K562 (cell line): ENCODE measurements at regions not wholly inside any gene's neighbourhood (a gene's known extent, or its start where the extent isn't known, plus 50 kb on each side); places are given as distances from the start of the nearest gene placed in this dataset.

Source experiments
- ATAC-seq: fragments of 200-7000 bp; cut with Tn5 transposase; 3 replicates; pipeline ENCODE4 v1.9.1; 2020; ENCODE audit warnings: moderate library complexity
- BruUV-seq: library from RNA; stranded (reverse); fragments of 400-500 nt; replicated peaks from 2 replicates; lab custom pipeline; 2021; lab: Mats Ljungman, UMichigan
- CTCF ChIA-PET: fragments of 300-600 bp; formaldehyde crosslinking; extraction: SDS; loops from one replicate; lab custom pipeline; 2021; ENCODE audit warnings: low intra/inter-chr PET ratio; lab: Yijun Ruan, JAX
- POLR2A ChIA-PET: fragments of 300-600, 350-650 bp; sonication (Branson Sonifier 250); formaldehyde crosslinking; extraction: SDS; loops from one replicate; lab custom pipeline; 2021; ENCODE audit warnings: antibody characterized with exemption, inconsistent platforms; lab: Yijun Ruan, JAX
- DNase-seq, 4 experiments: peaks; one replicate each; pipeline versions ENCODE4 v3.0.0 to v3.0.0-alpha.2; 2011 to 2018; ENCODE audit warnings: low spot score in 3 of 4, mixed read lengths in 3 of 4; ENCODE audit errors: extremely low read depth in 1 of 4
- FAIRE-seq: peaks from 2 replicates; lab custom pipeline; 2011; peaks lifted over from hg19 to GRCh38; lab: Jason Lieb, UNC
- H2AFZ ChIP-seq: 2 replicates; pipeline ENCODE4 v1.6.0; 2011; ENCODE audit warnings: low read depth, low read length, control low read depth, inconsistent platforms
- H3K27ac ChIP-seq: fragments of 200-600 bp; 3 replicates; pipeline ENCODE4 v1.8.0; 2011; ENCODE audit warnings: low read depth, mild to moderate bottlenecking, control low read depth, inconsistent platforms, low read length, moderate library complexity, mixed read lengths; ENCODE audit errors: extremely low read depth
- H3K27me3 ChIP-seq, 2 experiments: fragments of 300-600 bp in 1 of 2; 2 replicates in 1 of 2; 3 replicates in 1 of 2; pipeline versions ENCODE4 v1.6.0 to v1.8.0; 2011; ENCODE audit warnings: inconsistent platforms in 2 of 2, low read length in 2 of 2, mild to moderate bottlenecking in 1 of 2, mixed read lengths in 1 of 2, moderate library complexity in 1 of 2; ENCODE audit not compliant: control insufficient read depth in 2 of 2, insufficient read depth in 2 of 2
- H3K36me3 ChIP-seq: fragments of 300-600 bp; 3 replicates; pipeline ENCODE4 v1.8.0; 2011; ENCODE audit warnings: mild to moderate bottlenecking, low read length, inconsistent platforms; ENCODE audit not compliant: control insufficient read depth, insufficient read depth
- H3K4me1 ChIP-seq, 2 experiments: fragments of 200-600 bp in 1 of 2; replicated peaks in 1 of 2; 2 replicates in 1 of 2; 3 replicates in 1 of 2; pipeline versions ENCODE4 v1.5.1 to v1.8.0; 2011; ENCODE audit warnings: inconsistent platforms in 2 of 2, low read length in 2 of 2, mild to moderate bottlenecking in 1 of 2, mixed read lengths in 1 of 2, moderate library complexity in 1 of 2; ENCODE audit not compliant: control insufficient read depth in 2 of 2, insufficient read depth in 2 of 2
- H3K4me2 ChIP-seq: 2 replicates; pipeline ENCODE4 v1.6.1; 2011; ENCODE audit warnings: low read length, control low read depth, inconsistent platforms, mixed read lengths; ENCODE audit not compliant: insufficient read depth
- H3K4me3 ChIP-seq: fragments of 200-600 bp; sonication (generic), shearing (Covaris generic); 2 replicates; pipeline ENCODE4 v1.5.1; 2016; ENCODE audit warnings: control low read depth, inconsistent platforms
- H3K79me2 ChIP-seq: fragments of 200-600 bp; 3 replicates; pipeline ENCODE4 v1.8.0; 2011; ENCODE audit warnings: low read length, inconsistent platforms; ENCODE audit not compliant: control insufficient read depth, insufficient read depth
- H3K9ac ChIP-seq, 2 experiments: 2 replicates each; pipeline versions ENCODE4 v1.6.0 to v1.6.1; 2011; ENCODE audit warnings: low read depth in 2 of 2, low read length in 2 of 2, control low read depth in 1 of 2, inconsistent platforms in 1 of 2, mild to moderate bottlenecking in 1 of 2, mixed read lengths in 1 of 2; ENCODE audit not compliant: insufficient read depth in 1 of 2
- H3K9me1 ChIP-seq: one replicate; pipeline ENCODE4 v1.6.0; 2011; ENCODE audit warnings: inconsistent platforms, mild to moderate bottlenecking, low read length, moderate library complexity; ENCODE audit not compliant: control insufficient read depth, insufficient read depth
- H3K9me3 ChIP-seq: replicated peaks from 2 replicates; pipeline ENCODE4 v1.5.1; 2011; ENCODE audit warnings: low read depth, low read length, inconsistent platforms; ENCODE audit not compliant: control insufficient read depth, insufficient read depth
- H4K20me1 ChIP-seq: replicated peaks from 2 replicates; pipeline ENCODE4 v1.6.1; 2011; ENCODE audit warnings: low read length, inconsistent platforms, mixed read lengths; ENCODE audit not compliant: control insufficient read depth, insufficient read depth
- CTCFL ChIP-seq: IDR thresholded peaks from 2 replicates; pipeline ENCODE4 v1.6.1; 2011; ENCODE audit warnings: borderline replicate concordance, low read depth, mild to moderate bottlenecking, moderate library complexity, low read length; ENCODE audit not compliant: insufficient read depth, poor library complexity, severe bottlenecking
- DDX20 ChIP-seq: fragments of 450-650 bp; IDR thresholded peaks from 2 replicates; pipeline ENCODE4 v1.6.1; 2016; ENCODE audit warnings: missing genetic modification characterization, low read depth, mild to moderate bottlenecking, missing compliant biosample characterization, moderate library complexity
- DLX4 ChIP-seq: fragments of 250-450 bp; sonication (Bioruptor Pico); IDR thresholded peaks from 2 replicates; pipeline ENCODE4 v1.6.1; 2021; ENCODE audit warnings: mild to moderate bottlenecking
- DPF2 ChIP-seq: fragments of 450-650 bp; IDR thresholded peaks from 2 replicates; pipeline ENCODE4 v1.6.1; 2016
- HOXB6 ChIP-seq: fragments of 250-450 bp; sonication (Bioruptor Pico); IDR thresholded peaks from 2 replicates; pipeline ENCODE4 v1.5.1; 2022; ENCODE audit warnings: mild to moderate bottlenecking, borderline replicate concordance
- KLF16 ChIP-seq: IDR thresholded peaks from 2 replicates; pipeline ENCODE4 v1.6.1; 2016; ENCODE audit warnings: antibody characterized with exemption
- STAG1 ChIP-seq: sonication (generic); formaldehyde crosslinking; IDR thresholded peaks from 2 replicates; pipeline ENCODE4 v1.5.0; 2020; ENCODE audit warnings: missing genetic modification reagents, borderline replicate concordance
- STAT6 ChIP-seq: sonication (generic); formaldehyde crosslinking; IDR thresholded peaks from 2 replicates; pipeline ENCODE4 v1.8.1; 2023; ENCODE audit warnings: mild to moderate bottlenecking, missing genetic modification reagents
- TSC22D4 ChIP-seq: fragments of 450-650 bp; IDR thresholded peaks from 2 replicates; pipeline ENCODE4 v1.6.1; 2016; ENCODE audit warnings: missing genetic modification characterization, missing biosample characterization, control low read depth
- ZNF175 ChIP-seq: fragments of 200-800 bp; sonication (Bioruptor generic); IDR thresholded peaks from 2 replicates; pipeline ENCODE4 v1.6.1; 2016; ENCODE audit warnings: low read depth, mild to moderate bottlenecking, missing genetic modification characterization, missing compliant biosample characterization
- ZNF316 ChIP-seq: fragments of 450-650 bp; IDR thresholded peaks from 2 replicates; pipeline ENCODE4 v1.6.1; 2016
- ZNF445 ChIP-seq: fragments of 250-450 bp; sonication (Bioruptor Pico); IDR thresholded peaks from 2 replicates; pipeline ENCODE4 v1.4.0; 2020; ENCODE audit warnings: low read depth, mild to moderate bottlenecking, moderate library complexity
- WGBS: fragments of 100-300 bp; shearing (Covaris generic); methylation state at CpG from one replicate; pipeline ENCODE4 v1.1.6; 2016; ENCODE audit warnings: low coverage, mixed read lengths; ENCODE audit not compliant: insufficient coverage; ENCODE audit errors: missing lambda C conversion rate; 5-methylcytosine and 5-hydroxymethylcytosine counted together
- in situ Hi-C: fragments of 300-500 bp; cut with MboI; formaldehyde crosslinking; loops from 4 replicates; pipeline ENCODE4 v1.15.0; 2018; ENCODE audit warnings: inconsistent platforms, mixed read lengths
- intact Hi-C: fragments of 100-400 bp; cut with micrococcal nuclease; formaldehyde crosslinking; loops from 2 replicates; pipeline ENCODE4 v1.14.2; 2022
- TF ChIP-seq, protein P1 (sequence below): fragments of 450-650 bp; IDR thresholded peaks from 2 replicates; pipeline ENCODE4 v1.7.1; 2018; ENCODE audit warnings: mild to moderate bottlenecking, low read depth; ENCODE audit not compliant: partially characterized antibody

DNA sequence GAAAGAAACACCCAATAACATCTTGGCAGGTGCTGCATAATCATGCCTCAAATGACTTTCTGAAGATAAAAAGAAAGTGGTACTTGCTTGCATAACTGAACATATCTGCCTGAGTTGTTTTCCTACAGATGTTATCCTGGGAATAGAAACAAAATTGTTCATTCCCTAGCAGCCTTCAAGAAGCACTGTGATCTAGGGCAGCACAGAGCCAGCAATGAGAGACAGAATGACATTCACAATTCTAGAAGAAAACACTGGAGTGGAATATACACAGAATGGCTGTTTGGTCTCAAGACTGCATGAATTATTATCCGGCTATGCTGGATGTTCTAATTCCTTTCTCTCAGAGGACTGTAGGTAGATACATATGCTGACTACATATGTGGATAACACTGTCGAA is 790.9 kb downstream of the PDHA2 start (continued):
- TF ChIP-seq STAT6 (CRISPR knock-in tag) (no peak), DDX20 (tag) (no peak), KLF16 (no peak), DPF2 (no peak)
- TF ChIP-seq, protein P1, sequence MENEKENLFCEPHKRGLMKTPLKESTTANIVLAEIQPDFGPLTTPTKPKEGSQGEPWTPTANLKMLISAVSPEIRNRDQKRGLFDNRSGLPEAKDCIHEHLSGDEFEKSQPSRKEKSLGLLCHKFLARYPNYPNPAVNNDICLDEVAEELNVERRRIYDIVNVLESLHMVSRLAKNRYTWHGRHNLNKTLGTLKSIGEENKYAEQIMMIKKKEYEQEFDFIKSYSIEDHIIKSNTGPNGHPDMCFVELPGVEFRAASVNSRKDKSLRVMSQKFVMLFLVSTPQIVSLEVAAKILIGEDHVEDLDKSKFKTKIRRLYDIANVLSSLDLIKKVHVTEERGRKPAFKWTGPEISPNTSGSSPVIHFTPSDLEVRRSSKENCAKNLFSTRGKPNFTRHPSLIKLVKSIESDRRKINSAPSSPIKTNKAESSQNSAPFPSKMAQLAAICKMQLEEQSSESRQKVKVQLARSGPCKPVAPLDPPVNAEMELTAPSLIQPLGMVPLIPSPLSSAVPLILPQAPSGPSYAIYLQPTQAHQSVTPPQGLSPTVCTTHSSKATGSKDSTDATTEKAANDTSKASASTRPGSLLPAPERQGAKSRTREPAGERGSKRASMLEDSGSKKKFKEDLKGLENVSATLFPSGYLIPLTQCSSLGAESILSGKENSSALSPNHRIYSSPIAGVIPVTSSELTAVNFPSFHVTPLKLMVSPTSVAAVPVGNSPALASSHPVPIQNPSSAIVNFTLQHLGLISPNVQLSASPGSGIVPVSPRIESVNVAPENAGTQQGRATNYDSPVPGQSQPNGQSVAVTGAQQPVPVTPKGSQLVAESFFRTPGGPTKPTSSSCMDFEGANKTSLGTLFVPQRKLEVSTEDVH = no peak

- ChIA-PET CTCF (no interaction called here), POLR2A (no interaction called here)
- no peak overlapping the region for H3K27ac ChIP-seq
- no peaks in the 10 kb centered on the region for H3K4me1 ChIP-seq
- H3K4me3 ChIP-seq = no peak overlapping the region
- no peaks in the 10 kb centered on the region for H3K36me3 ChIP-seq
- DNase-seq = no peak
- H3K27me3 ChIP-seq = no peaks in the 10 kb centered on the region
- 0% methylated on average over 1 of the region's 1 CpG for WGBS
- in situ Hi-C loops = no loop called here
- H2AFZ ChIP-seq = no peak overlapping the region
- no peaks in the 10 kb centered on the region for H3K9me3 ChIP-seq
- intact Hi-C loops = no loop called here
- no peaks in the 10 kb centered on the region for H3K79me2 ChIP-seq
- ATAC-seq = no peak
- no peak for FAIRE-seq
- no peaks in the 10 kb centered on the region for H4K20me1 ChIP-seq
- H3K4me2 ChIP-seq = no peak overlapping the region
- no TSS peak for BruUV-seq
- no peaks in the 10 kb centered on the region for H3K9me1 ChIP-seq
- H3K9ac ChIP-seq = no peak overlapping the region
- no peak for TF ChIP-seq ZNF175 (CRISPR knock-in tag)
- no peak for TF ChIP-seq TSC22D4
- no peak for TF ChIP-seq STAG1 (CRISPR knock-in tag)
- TF ChIP-seq CTCFL = no peak
- TF ChIP-seq ZNF445 = no peak
- no peak for TF ChIP-seq HOXB6
- TF ChIP-seq ZNF316 = no peak
- no peak for TF ChIP-seq DLX4
Measured at GRCh38 chr4:96637971-96638412, 798.1 kb downstream of the PDHA2 start.
